HT-29 (cell line): ENCODE measurements at regions not wholly inside any gene's neighbourhood (a gene's known extent, or its start where the extent isn't known, plus 50 kb on each side); places are given as distances from the start of the nearest gene placed in this dataset.
A peak's percentile ranks its signal among the peaks of the same experiment; 100 is the strongest.

Experiments
- DNase-seq: peaks from one replicate; pipeline ENCODE4 v3.0.0-alpha.2; 2015; ENCODE audit warnings: low spot score

- DNase-seq: no peak
Observed at GRCh38 chr10:2950546-2950945, 116.8 kb upstream of the PFKP start.

GRCh38 chr10:2949948-2950354 lies 117.4 kb upstream of the PFKP start:
- peak; percentile 24 for DNase-seq

GRCh38 chr10:2949221-2949947 lies 118.0 kb upstream of the PFKP start:
- DNase-seq: no peak

GRCh38 chr10:2948127-2948854 lies 119.1 kb upstream of the PFKP start:
- no peak for DNase-seq

- DNase-seq: no peak
Observed at GRCh38 chr10:2944788-2945187, 122.6 kb upstream of the PFKP start.

GRCh38 chr10:2943932-2944614 lies 123.3 kb upstream of the PFKP start:
- DNase-seq: no peak

GRCh38 chr10:2942938-2943337 lies 124.4 kb upstream of the PFKP start:
- no peak for DNase-seq

GRCh38 chr10:2938869-2939268 lies 128.5 kb upstream of the PFKP start:
- DNase-seq: peak; percentile 26

GRCh38 chr10:2936816-2937215 lies 130.5 kb upstream of the PFKP start:
- DNase-seq: no peak

GRCh38 chr10:2935647-2936386 lies 131.5 kb upstream of the PFKP start:
- DNase-seq: no peak

- no peak for DNase-seq
Observed at GRCh38 chr10:2933924-2934323, 133.4 kb upstream of the PFKP start.

GRCh38 chr10:2933519-2933918 lies 133.8 kb upstream of the PFKP start:
- DNase-seq: no peak

- no peak for DNase-seq
Observed at GRCh38 chr10:2933071-2933470, 134.3 kb upstream of the PFKP start.

GRCh38 chr10:2929480-2930258 lies 137.7 kb upstream of the PFKP start:
- DNase-seq: no peak

- peak; percentile 87 for DNase-seq
Observed at GRCh38 chr10:2927958-2928840, 139.1 kb upstream of the PFKP start.

GRCh38 chr10:2926918-2927660 lies 140.3 kb upstream of the PFKP start:
- no peak for DNase-seq

GRCh38 chr10:2925631-2926030 lies 141.7 kb upstream of the PFKP start:
- peak; percentile 70 for DNase-seq

- no peak for DNase-seq
Observed at GRCh38 chr10:2924431-2924830, 142.9 kb upstream of the PFKP start.

GRCh38 chr10:2921956-2922680 lies 145.2 kb upstream of the PFKP start:
- DNase-seq: peak; percentile 41
